ENCODE measurements at regions not wholly inside any gene's neighbourhood (a gene's known extent, or its start where the extent isn't known, plus 50 kb on each side); places are given as distances from the start of the nearest gene placed in this dataset.

DNA sequence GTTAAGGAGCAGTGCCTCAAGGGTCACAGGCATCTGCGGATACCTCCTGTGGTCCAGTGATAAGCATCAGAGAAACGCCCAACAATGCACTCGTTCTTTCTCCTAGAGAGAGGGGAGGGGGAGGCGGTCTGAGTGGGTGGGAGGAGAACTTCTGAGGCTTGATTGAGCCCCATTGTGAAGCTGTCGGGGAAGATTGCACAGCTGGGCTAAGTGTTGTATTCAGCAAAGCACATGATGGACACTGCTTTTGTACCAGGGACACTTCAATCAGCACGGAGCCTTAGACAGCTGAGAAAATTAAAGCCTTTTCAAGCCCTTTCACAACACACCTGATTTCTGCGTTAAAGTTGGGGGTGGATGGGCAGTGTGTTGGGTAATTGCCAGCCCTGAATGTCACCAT lies 230.3 kb upstream of the GHITM start:
- TF ChIP-seq, protein P1, sequence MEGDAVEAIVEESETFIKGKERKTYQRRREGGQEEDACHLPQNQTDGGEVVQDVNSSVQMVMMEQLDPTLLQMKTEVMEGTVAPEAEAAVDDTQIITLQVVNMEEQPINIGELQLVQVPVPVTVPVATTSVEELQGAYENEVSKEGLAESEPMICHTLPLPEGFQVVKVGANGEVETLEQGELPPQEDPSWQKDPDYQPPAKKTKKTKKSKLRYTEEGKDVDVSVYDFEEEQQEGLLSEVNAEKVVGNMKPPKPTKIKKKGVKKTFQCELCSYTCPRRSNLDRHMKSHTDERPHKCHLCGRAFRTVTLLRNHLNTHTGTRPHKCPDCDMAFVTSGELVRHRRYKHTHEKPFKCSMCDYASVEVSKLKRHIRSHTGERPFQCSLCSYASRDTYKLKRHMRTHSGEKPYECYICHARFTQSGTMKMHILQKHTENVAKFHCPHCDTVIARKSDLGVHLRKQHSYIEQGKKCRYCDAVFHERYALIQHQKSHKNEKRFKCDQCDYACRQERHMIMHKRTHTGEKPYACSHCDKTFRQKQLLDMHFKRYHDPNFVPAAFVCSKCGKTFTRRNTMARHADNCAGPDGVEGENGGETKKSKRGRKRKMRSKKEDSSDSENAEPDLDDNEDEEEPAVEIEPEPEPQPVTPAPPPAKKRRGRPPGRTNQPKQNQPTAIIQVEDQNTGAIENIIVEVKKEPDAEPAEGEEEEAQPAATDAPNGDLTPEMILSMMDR (IDR thresholded peaks at IDR 0.05) = no peak
- no peak for TF ChIP-seq POLR2A (IDR thresholded peaks at IDR 0.05)
